GM12872 (cell line): ENCODE measurements at regions not wholly inside any gene's neighbourhood (a gene's known extent, or its start where the extent isn't known, plus 50 kb on each side); places are given as distances from the start of the nearest gene placed in this dataset.

Source experiments
- CTCF ChIP-seq: IDR thresholded peaks from 3 replicates; pipeline ENCODE4 v1.5.1; 2011; ENCODE audit warnings: low read depth, mild to moderate bottlenecking, low read length, moderate library complexity; ENCODE audit not compliant: insufficient read depth

- TF ChIP-seq CTCF: no peak
These were observed 284.4 kb upstream of the RASGRP1 start for GRCh38 chr15:38849046-38849445.

GRCh38 chr15:38853608-38854007, 289.0 kb upstream of the RASGRP1 start:
- TF ChIP-seq CTCF: peak; percentile 49; the same call in 2 of the 3 replicates

GRCh38 chr15:38854506-38854905, 289.9 kb upstream of the RASGRP1 start:
- no peak for TF ChIP-seq CTCF

GRCh38 chr15:38857814-38858213, 293.2 kb upstream of the RASGRP1 start:
- no peak for TF ChIP-seq CTCF

GRCh38 chr15:38859574-38859973, 295.0 kb upstream of the RASGRP1 start:
- no peak for TF ChIP-seq CTCF

- no peak for TF ChIP-seq CTCF
These were observed 295.6 kb upstream of the RASGRP1 start for GRCh38 chr15:38860253-38860652.

- no peak for TF ChIP-seq CTCF
These were observed 296.1 kb upstream of the RASGRP1 start for GRCh38 chr15:38860674-38861073.

GRCh38 chr15:38861108-38861507, 296.5 kb upstream of the RASGRP1 start:
- no peak for TF ChIP-seq CTCF
